Hematopoietic multipotent progenitor cell treated with erythropoietin and hydrocortisone succinate and interleukin-3 and kit ligand, for 15 days (in vitro differentiated cells): ENCODE measurements at regions not wholly inside any gene's neighbourhood (a gene's known extent, or its start where the extent isn't known, plus 50 kb on each side); places are given as distances from the start of the nearest gene placed in this dataset.

Source experiments
- DNase-seq: peaks from one replicate; pipeline ENCODE4 v3.0.0-alpha.2; 2015; ENCODE audit warnings: low spot score

GRCh38 chr12:14153803-14154202 lies 172.4 kb upstream of the GRIN2B start:
- DNase-seq = no peak

GRCh38 chr12:14156606-14157005 lies 175.2 kb upstream of the GRIN2B start:
- DNase-seq = no peak

- DNase-seq = no peak
These were observed 175.8 kb upstream of the GRIN2B start for GRCh38 chr12:14157088-14157747.

DNA sequence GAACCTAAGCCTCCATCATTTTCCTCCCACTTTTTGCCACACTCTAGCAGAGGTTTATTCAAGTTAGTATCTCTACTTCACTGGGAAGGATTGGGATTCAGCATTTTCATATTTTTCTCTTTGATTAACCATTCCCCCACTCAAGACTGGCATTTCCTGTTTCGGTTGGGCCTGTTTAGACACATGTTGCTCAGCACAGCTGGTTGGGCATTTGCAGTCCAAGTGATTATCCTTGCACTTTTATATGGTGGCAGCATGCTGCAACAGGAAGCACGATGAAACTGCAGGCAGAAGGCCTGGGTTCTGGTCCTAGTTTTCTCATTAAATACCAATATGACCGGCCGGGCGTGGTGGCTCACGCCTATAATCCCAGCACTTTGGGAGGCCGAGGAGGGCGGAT lies 182.9 kb upstream of the GRIN2B start:
- DNase-seq = no peak

- DNase-seq = peak; percentile 46
These were observed 185.7 kb upstream of the GRIN2B start for GRCh38 chr12:14167005-14167628.

- no peak for DNase-seq
These were observed 187.9 kb upstream of the GRIN2B start for GRCh38 chr12:14169281-14169680.

DNA sequence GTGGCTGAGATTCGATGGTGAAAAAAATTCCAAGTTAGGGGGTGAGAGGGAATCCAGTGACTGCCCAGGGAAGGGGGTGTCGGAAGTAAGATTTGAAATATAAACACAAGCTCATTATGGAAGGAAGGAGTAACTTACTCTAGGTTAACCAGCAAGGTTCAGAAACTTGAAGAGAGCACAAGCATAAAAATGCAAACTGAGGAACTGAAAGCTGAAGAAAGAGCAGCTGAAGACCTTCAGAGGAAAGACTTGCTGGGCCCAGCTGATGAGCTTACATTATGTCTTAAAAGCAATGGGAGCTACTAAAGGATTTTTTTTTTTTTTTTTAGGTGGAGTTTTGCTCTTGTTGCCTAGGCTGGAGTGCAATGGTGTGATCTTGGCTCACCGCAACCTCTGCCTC lies 189.7 kb upstream of the GRIN2B start:
- no peak for DNase-seq

DNA sequence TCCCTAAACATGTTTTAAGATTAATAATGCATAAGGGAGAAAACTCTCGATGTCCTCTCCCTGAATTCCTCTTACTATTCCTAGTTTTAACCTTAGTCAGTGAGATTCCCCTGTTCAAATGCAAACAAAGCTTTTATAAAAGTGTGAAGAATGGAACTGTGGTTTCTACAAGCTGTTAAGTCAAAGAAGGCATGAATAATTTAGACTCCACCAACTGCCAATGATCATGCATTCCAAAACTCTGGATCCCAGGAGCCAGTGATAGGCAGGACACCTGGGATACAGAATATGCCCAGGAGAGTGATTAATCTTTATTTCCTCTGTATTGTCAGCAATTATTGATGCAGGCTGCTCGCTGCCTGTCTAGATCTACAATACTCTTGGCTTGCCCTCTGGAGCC lies 190.3 kb upstream of the ATF7IP start:
- no peak for DNase-seq

GRCh38 chr12:14185427-14186192 lies 179.9 kb upstream of the ATF7IP start:
- DNase-seq = peak; percentile 8

DNA sequence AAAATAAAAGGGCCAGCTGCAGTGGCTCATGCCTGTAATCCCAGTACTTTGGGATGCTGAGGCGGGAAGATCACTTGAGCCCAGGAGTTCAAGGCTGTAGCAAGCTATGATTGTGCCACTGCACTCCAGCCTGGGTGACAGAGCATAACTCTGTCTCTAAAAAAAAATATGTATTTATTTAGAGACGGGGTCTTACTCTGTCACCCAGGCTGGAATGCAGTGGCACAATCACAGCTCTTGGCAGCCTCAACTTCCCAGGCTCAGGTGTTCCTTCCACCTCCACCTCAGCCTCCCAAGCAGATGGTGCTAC lies 179.3 kb upstream of the ATF7IP start:
- DNase-seq = no peak

- no peak for DNase-seq
These were observed 178.5 kb upstream of the ATF7IP start for GRCh38 chr12:14187002-14187401.

- DNase-seq = no peak
These were observed 177.5 kb upstream of the ATF7IP start for GRCh38 chr12:14187966-14188365.

DNA sequence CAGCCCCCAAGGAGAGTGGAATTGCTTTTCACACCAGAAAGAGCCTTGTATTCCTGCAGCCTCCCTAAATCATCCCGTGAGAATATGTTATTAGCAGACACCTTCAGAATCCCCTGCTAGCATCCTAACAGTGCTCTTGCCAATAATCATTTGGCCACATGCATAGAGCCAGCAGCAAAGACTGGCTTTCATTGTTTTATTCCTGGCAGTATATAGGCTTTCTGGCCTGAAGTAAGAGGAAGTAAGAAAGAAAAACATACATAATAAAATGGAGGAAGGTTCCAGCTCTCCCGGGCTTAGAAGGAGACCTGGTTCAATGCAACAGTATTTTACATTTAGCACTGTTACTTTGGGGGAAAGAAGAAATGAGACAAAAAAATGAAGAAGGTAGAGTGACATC lies 176.7 kb upstream of the ATF7IP start:
- no peak for DNase-seq

DNA sequence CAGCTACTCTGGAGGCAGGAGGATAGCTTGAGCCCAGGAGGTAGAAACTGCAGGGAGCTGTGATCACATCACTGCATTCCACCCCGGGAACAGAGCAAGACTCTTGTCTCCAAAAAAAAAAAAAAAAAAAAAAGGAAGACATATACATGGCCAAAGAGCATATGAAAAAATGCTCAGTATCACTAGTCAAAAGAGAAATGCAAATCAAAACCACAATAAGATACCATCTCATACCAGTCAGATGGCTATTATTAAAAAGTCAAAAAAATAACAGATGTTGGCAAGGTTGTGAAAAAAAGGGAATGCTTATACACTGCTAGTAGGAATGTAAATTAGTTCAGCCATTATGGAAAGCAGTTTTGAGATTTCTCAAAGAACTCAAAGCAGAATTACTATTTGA lies 174.8 kb upstream of the ATF7IP start:
- DNase-seq = no peak

DNA sequence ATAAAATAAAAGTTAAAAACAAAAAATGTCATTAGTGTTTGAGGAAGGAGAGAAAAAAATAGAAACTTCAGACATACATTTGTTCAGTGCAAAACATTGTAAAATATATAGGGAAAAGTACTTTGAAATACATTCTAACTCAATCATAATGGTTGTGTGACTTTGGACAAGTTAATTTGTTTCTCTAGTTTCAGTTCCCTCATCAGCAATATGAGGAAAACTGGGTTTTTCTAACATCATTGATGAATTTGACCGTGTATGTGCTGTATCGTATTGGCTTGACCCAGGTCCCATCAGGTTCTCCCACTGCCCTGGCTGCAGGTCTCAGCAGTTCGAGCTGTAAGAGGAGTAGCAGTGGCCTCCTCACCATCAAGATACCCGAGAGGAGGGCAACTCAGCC lies 173.9 kb upstream of the ATF7IP start:
- no peak for DNase-seq

DNA sequence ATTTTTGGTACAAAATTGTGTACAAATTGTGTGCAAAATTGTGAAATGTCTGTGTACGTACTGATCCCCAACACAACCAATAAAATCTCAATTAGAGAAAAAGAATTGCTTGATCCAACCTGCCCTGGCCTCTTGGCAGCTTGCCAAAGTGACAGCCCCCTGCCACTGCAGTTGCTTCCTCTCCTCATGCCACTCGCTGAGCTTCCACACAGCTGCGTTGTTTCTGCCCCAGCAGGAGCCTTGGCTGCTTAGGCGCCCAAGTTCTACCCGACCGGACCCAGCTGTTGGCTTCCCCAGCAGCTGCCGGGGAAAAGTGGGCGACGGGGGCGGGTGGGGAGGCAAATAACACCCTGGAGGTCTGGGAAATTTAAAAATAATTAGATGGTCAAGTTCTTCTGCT lies 171.8 kb upstream of the ATF7IP start:
- no peak for DNase-seq

GRCh38 chr12:14194572-14194971 lies 170.9 kb upstream of the ATF7IP start:
- DNase-seq = no peak

DNA sequence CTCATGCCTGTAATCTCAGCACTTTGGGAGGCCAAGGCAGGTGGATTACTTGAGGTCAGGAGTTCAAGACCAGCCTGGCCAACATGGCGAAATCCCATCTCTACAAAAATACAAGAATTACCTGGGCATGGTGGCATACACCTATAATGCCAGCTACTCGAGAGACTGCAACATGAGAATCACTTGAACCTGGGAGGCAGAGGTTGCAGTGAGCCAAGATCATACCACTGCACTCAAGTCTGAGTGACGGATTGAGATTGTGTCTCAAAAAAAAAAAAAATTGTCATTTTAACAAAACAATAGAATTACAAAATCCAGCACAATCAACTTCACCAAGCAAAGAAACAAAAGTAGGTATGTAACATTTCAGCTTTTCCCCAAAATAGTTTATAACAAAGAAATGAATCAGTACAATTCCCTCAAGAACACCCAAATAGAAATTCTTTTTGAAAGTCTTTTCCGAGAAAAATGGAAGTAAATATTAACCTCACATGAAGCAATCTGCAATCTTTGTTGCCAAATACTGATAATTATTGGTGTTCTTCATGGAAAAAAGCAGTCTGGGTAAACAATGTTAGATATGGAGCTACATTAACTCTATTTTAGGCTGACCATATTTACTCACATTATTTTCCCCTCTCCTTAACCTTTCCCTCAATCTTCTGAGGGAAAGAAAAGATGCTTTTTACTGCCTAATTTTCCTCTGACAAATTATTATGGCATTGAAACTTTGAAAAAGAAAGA lies 165.9 kb upstream of the ATF7IP start:
- DNase-seq = no peak

GRCh38 chr12:14200598-14200997 lies 164.9 kb upstream of the ATF7IP start:
- no peak for DNase-seq

GRCh38 chr12:14201291-14201690 lies 164.2 kb upstream of the ATF7IP start:
- no peak for DNase-seq

DNA sequence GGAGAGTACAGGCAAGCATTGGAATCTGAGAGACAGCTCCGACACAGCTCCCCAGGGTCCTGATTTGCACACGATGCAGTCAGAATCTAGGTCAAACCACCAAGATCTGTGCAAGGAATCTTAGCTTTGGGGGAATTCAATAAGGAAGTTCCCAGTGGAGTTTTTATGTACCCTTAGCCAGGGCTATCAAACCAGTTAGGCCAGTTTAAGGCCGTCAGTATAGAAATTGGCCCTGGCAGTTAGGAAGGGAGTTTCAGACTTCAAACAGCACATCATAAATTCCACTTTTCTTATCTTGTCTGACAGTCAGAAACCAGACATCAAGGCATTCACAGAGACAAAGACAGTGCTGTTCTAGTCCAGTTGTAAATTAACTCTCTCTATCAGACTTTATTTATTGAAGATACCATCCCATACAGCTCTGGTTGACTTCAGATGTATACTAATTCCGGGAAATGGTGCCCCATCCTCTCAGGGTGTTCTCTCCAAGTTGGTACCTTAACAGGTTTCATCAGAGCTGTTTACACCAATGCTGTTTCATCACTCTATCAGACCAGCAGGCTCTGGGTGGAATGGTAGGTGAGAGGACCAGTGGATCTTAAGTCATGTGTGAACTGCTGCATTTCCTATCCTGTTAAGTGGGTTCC lies 157.5 kb upstream of the ATF7IP start:
- no peak for DNase-seq

- no peak for DNase-seq
These were observed 153.5 kb upstream of the ATF7IP start for GRCh38 chr12:14211947-14212387.
